Sigmoid colon (tissue), 6 donors: ENCODE measurements at regions not wholly inside any gene's neighbourhood (a gene's known extent, or its start where the extent isn't known, plus 50 kb on each side); places are given as distances from the start of the nearest gene placed in this dataset.

Experiments used
- DNase-seq: peaks from one replicate; pipeline ENCODE4 v3.0.0-alpha.2; 2019
- H3K27ac ChIP-seq, 4 donors: fragments of 200-600 bp; sonication (generic); one replicate each; pipeline ENCODE4 v1.5.1; 2016 to 2019; ENCODE audit warnings: mild to moderate bottlenecking in 1 of 4
- H3K27me3 ChIP-seq, 3 donors: fragments of 200-600 bp; sonication (generic); one replicate each; pipeline ENCODE4 v1.5.1; 2019; ENCODE audit warnings: mild to moderate bottlenecking in 1 of 3
- H3K36me3 ChIP-seq, 4 donors: fragments of 200-600 bp; sonication (generic); one replicate each; pipeline ENCODE4 v1.5.1; 2016 to 2019
- H3K4me1 ChIP-seq, 4 donors: fragments of 200-600 bp; sonication (generic); one replicate each; pipeline ENCODE4 v1.5.1; 2017 to 2019
- H3K4me3 ChIP-seq, 4 donors: fragments of 200-600 bp; sonication (generic); one replicate each; pipeline ENCODE4 v1.5.1; 2017 to 2019; ENCODE audit warnings: mild to moderate bottlenecking in 2 of 4, moderate library complexity in 1 of 4
- H3K9me3 ChIP-seq, 4 donors: fragments of 200-600 bp in 3 of 4; sonication (generic) in 3 of 4; one replicate each; pipeline versions ENCODE4 v1.5.1 to v1.6.1; 2013 to 2019
- CTCF ChIP-seq, 4 experiments: fragments of 450-650 bp in 3 of 4; fragments of 200-600 bp in 1 of 4; IDR thresholded peaks; one replicate each; pipeline ENCODE4 v1.5.1; 2016 to 2019; ENCODE audit warnings: antibody characterized with exemption in 4 of 4, mild to moderate bottlenecking in 3 of 4, moderate library complexity in 2 of 4
- EP300 ChIP-seq, 4 donors: sonication (generic); formaldehyde crosslinking; IDR thresholded peaks; one replicate each; pipeline ENCODE4 v1.6.1; 2017; ENCODE audit warnings: antibody characterized with exemption in 4 of 4
- POLR2A ChIP-seq, 2 donors: fragments of 450-650 bp; IDR thresholded peaks; one replicate each; pipeline ENCODE4 v1.6.1; 2016; ENCODE audit warnings: antibody characterized with exemption in 2 of 2, mild to moderate bottlenecking in 2 of 2, moderate library complexity in 2 of 2
- POLR2AphosphoS5 ChIP-seq, 4 donors: sonication (generic); formaldehyde crosslinking; IDR thresholded peaks; one replicate each; pipeline ENCODE4 v1.6.1; 2017; ENCODE audit warnings: antibody characterized with exemption in 4 of 4
- WGBS, 2 donors: extraction: QIAGEN DNeasy Blood & Tissue Kit; methylation state at CpG; one replicate each; pipeline ENCODE4 v1.1.7; 2013; 5-methylcytosine and 5-hydroxymethylcytosine counted together
- intact Hi-C: fragments of 100-400 bp; cut with DNase I; formaldehyde crosslinking; loops from one replicate; pipeline ENCODE4 v1.15.1; 2023
- donor health status: healthy with polysubstance abuse.
- donor health status: healthy.

GRCh38 chr14:66361013-66361412 lies 125.2 kb upstream of the CCDC196 start:
- H3K4me3 ChIP-seq, result no peak overlapping the region
- WGBS, 2 donors, result 11 to 51% methylated on average over 2 of the region's 2 CpGs
- H3K27ac ChIP-seq, result no peak overlapping the region
- TF ChIP-seq POLR2AphosphoS5 (IDR thresholded peaks at IDR 0.05) (no peak), POLR2A (IDR thresholded peaks at IDR 0.05) (no peak), CTCF (IDR thresholded peaks at IDR 0.05) (no peak), EP300 (IDR thresholded peaks at IDR 0.05) (no peak)
- no peaks in the 10 kb centered on the region for H3K9me3 ChIP-seq
- H3K36me3 ChIP-seq, result no peaks in the 10 kb centered on the region
- H3K4me1 ChIP-seq, result no peaks in the 10 kb centered on the region
- DNase-seq, result no peak
- intact Hi-C loops, result no loop called here
- H3K27me3 ChIP-seq, result no peaks in the 10 kb centered on the region

GRCh38 chr14:66365388-66365787 lies 120.8 kb upstream of the CCDC196 start:
- intact Hi-C loops, result no loop called here
- DNase-seq, result no peak
- WGBS, 2 donors, result 90 to 91% methylated on average over 4 of the region's 4 CpGs
- no peaks in the 10 kb centered on the region for H3K4me1 ChIP-seq
- H3K4me3 ChIP-seq, result no peak overlapping the region
- H3K27me3 ChIP-seq, result no peaks in the 10 kb centered on the region
- H3K36me3 ChIP-seq, result no peaks in the 10 kb centered on the region
- TF ChIP-seq CTCF (IDR thresholded peaks at IDR 0.05) (no peak), EP300 (IDR thresholded peaks at IDR 0.05) (no peak), POLR2A (IDR thresholded peaks at IDR 0.05) (no peak), POLR2AphosphoS5 (IDR thresholded peaks at IDR 0.05) (no peak)
- no peaks in the 10 kb centered on the region for H3K9me3 ChIP-seq
- H3K27ac ChIP-seq, result no peak overlapping the region

GRCh38 chr14:66369157-66369697 lies 116.9 kb upstream of the CCDC196 start:
- H3K27ac ChIP-seq, result no peak overlapping the region
- H3K9me3 ChIP-seq, result no peaks in the 10 kb centered on the region
- H3K4me3 ChIP-seq, result no peak overlapping the region
- no peaks in the 10 kb centered on the region for H3K36me3 ChIP-seq
- H3K27me3 ChIP-seq, result no peaks in the 10 kb centered on the region
- WGBS, 2 donors, result 39 to 72% methylated on average over 4 of the region's 4 CpGs
- H3K4me1 ChIP-seq, result no peaks in the 10 kb centered on the region
- DNase-seq, result no peak
- intact Hi-C loops, result no loop called here
- TF ChIP-seq EP300 (IDR thresholded peaks at IDR 0.05), result no peak
- no peak for TF ChIP-seq CTCF (IDR thresholded peaks at IDR 0.05)
- no peak for TF ChIP-seq POLR2AphosphoS5 (IDR thresholded peaks at IDR 0.05)
- TF ChIP-seq POLR2A (IDR thresholded peaks at IDR 0.05), result no peak

- H3K9me3 ChIP-seq, result no peaks in the 10 kb centered on the region
- intact Hi-C loops, result no loop called here
- no peak overlapping the region for H3K27ac ChIP-seq
- no peak for TF ChIP-seq EP300 (IDR thresholded peaks at IDR 0.05)
- TF ChIP-seq POLR2AphosphoS5 (IDR thresholded peaks at IDR 0.05), result no peak
- TF ChIP-seq CTCF (IDR thresholded peaks at IDR 0.05), result no peak
- no peak for TF ChIP-seq POLR2A (IDR thresholded peaks at IDR 0.05)
- no peak for DNase-seq
- 68 to 72% methylated on average over 2 of the region's 2 CpGs for WGBS, 2 donors
- H3K4me1 ChIP-seq, result no peaks in the 10 kb centered on the region
- no peaks in the 10 kb centered on the region for H3K36me3 ChIP-seq
- H3K4me3 ChIP-seq, result no peak overlapping the region
- H3K27me3 ChIP-seq, result no peaks in the 10 kb centered on the region
These were observed 114.4 kb upstream of the CCDC196 start for GRCh38 chr14:66371776-66372175.
